H1 (cell line): ENCODE measurements at regions not wholly inside any gene's neighbourhood (a gene's known extent, or its start where the extent isn't known, plus 50 kb on each side); places are given as distances from the start of the nearest gene placed in this dataset.
A peak's percentile ranks its signal among the peaks of the same experiment; 100 is the strongest.

Source experiments
- CTCF ChIA-PET: fragments of 300-600 bp; sonication (Branson Sonifier 250); formaldehyde crosslinking; loops from one replicate; lab custom pipeline; 2021; ENCODE audit not compliant: partially characterized antibody; lab: Charles Lee
- POLR2A ChIA-PET: fragments of 300-600 bp; sonication (Branson Sonifier 250); formaldehyde crosslinking; loops from one replicate; lab custom pipeline; 2021; ENCODE audit warnings: inconsistent platforms; ENCODE audit not compliant: partially characterized antibody; lab: Charles Lee
- DNase-seq, 2 experiments: peaks; one replicate each; pipeline versions ENCODE4 v3.0.0 to v3.0.0-alpha.2; 2010 to 2022; ENCODE audit warnings: low spot score in 2 of 2, low read depth in 1 of 2, mixed read lengths in 1 of 2
- FAIRE-seq: peaks from 2 replicates; lab custom pipeline; 2011; peaks lifted over from hg19 to GRCh38; lab: Jason Lieb, UNC
- H2AFZ ChIP-seq: 2 replicates; pipeline ENCODE4 v1.8.1; 2012; ENCODE audit warnings: low read length, inconsistent platforms
- H2AK5ac ChIP-seq: 2 replicates; pipeline ENCODE4 v1.6.1; 2013; ENCODE audit warnings: low read depth, low read length
- H2BK120ac ChIP-seq: replicated peaks from 2 replicates; pipeline ENCODE3; 2013; ENCODE audit warnings: low read depth, low read length, inconsistent platforms
- H2BK12ac ChIP-seq: 2 replicates; pipeline ENCODE4 v1.6.1; 2013; ENCODE audit warnings: low read depth, low read length
- H2BK15ac ChIP-seq: 2 replicates; pipeline ENCODE4 v1.6.1; 2013; ENCODE audit warnings: low read length
- H2BK20ac ChIP-seq: 2 replicates; pipeline ENCODE4 v1.6.1; 2013; ENCODE audit warnings: low read length
- H2BK5ac ChIP-seq: 2 replicates; pipeline ENCODE4 v1.6.1; 2013; ENCODE audit warnings: low read depth, low read length
- H3K14ac ChIP-seq: 2 replicates; pipeline ENCODE4 v1.6.1; 2013; ENCODE audit warnings: inconsistent platforms; ENCODE audit not compliant: insufficient read length
- H3K18ac ChIP-seq: 2 replicates; pipeline ENCODE4 v1.6.1; 2013; ENCODE audit warnings: low read length; ENCODE audit errors: extremely low read depth
- H3K23ac ChIP-seq: 2 replicates; pipeline ENCODE4 v1.6.1; 2013; ENCODE audit warnings: inconsistent platforms; ENCODE audit not compliant: insufficient read length
- H3K23me2 ChIP-seq: 2 replicates; pipeline ENCODE4 v1.6.1; 2013; ENCODE audit warnings: low read depth, low read length
- H3K27ac ChIP-seq: 2 replicates; pipeline ENCODE4 v1.6.1; 2011; ENCODE audit warnings: low read depth, low read length, inconsistent platforms
- H3K27me3 ChIP-seq, 4 experiments: replicated peaks in 1 of 4; 1 replicate in 1 of 4; 2 replicates in 3 of 4; pipeline versions ENCODE4 v1.6.1 to v1.8.1; 2011 to 2013; ENCODE audit warnings: low read length in 3 of 4, mild to moderate bottlenecking in 3 of 4, inconsistent platforms in 2 of 4, mixed read lengths in 2 of 4, moderate library complexity in 1 of 4; ENCODE audit not compliant: control insufficient read depth in 3 of 4, insufficient read depth in 3 of 4; ENCODE audit errors: extremely low read depth in 1 of 4
- H3K36me3 ChIP-seq, 4 experiments: 2 replicates each; pipeline versions ENCODE4 v1.6.1 to v1.8.1; 2011 to 2013; ENCODE audit warnings: mild to moderate bottlenecking in 4 of 4, low read length in 3 of 4, moderate library complexity in 2 of 4, control low read depth in 1 of 4, inconsistent platforms in 1 of 4; ENCODE audit not compliant: insufficient read depth in 4 of 4, control insufficient read depth in 2 of 4
- H3K4ac ChIP-seq: replicated peaks from 2 replicates; pipeline ENCODE3; 2013; ENCODE audit warnings: low read length, low read depth, mixed read lengths, inconsistent platforms; ENCODE audit not compliant: insufficient read length
- H3K4me1 ChIP-seq, 4 experiments: replicated peaks in 1 of 4; 1 replicate in 1 of 4; 2 replicates in 3 of 4; pipeline versions ENCODE4 v1.6.1 to v1.8.1; 2011 to 2013; ENCODE audit warnings: low read length in 3 of 4, inconsistent platforms in 2 of 4, mixed read lengths in 1 of 4; ENCODE audit not compliant: insufficient read depth in 4 of 4, control insufficient read depth in 3 of 4
- H3K4me2 ChIP-seq, 2 experiments: 2 replicates each; pipeline versions ENCODE4 v1.6.1 to v1.8.1; 2011 to 2013; ENCODE audit warnings: low read depth in 2 of 2, low read length in 2 of 2, control low read depth in 1 of 2, inconsistent platforms in 1 of 2, mild to moderate bottlenecking in 1 of 2; ENCODE audit not compliant: insufficient read depth in 1 of 2
- H3K4me3 ChIP-seq, 4 experiments: fragments of 200-600, 300-600 bp in 1 of 4; sonication (generic), shearing (Covaris generic), sonication (Bioruptor Twin) in 1 of 4; 2 replicates each; pipeline versions ENCODE4 v1.5.1 to v1.8.1; 2011 to 2016; ENCODE audit warnings: low read length in 4 of 4, low read depth in 3 of 4, control low read depth in 2 of 4, inconsistent platforms in 2 of 4, mild to moderate bottlenecking in 2 of 4, mixed read lengths in 1 of 4, moderate library complexity in 1 of 4; ENCODE audit not compliant: insufficient read depth in 2 of 4; ENCODE audit errors: extremely low read depth in 1 of 4
- H3K56ac ChIP-seq: replicated peaks from 2 replicates; pipeline ENCODE3; 2013; ENCODE audit warnings: low read depth, mild to moderate bottlenecking, mixed read lengths, low read length, inconsistent platforms; ENCODE audit not compliant: insufficient read length
- H3K79me1 ChIP-seq: 2 replicates; pipeline ENCODE4 v1.6.1; 2013; ENCODE audit warnings: low read depth, low read length, control low read depth
- H3K79me2 ChIP-seq, 2 experiments: 2 replicates each; pipeline versions ENCODE4 v1.6.1 to v1.8.1; 2012 to 2013; ENCODE audit warnings: low read length in 2 of 2, mild to moderate bottlenecking in 2 of 2, inconsistent platforms in 1 of 2; ENCODE audit not compliant: insufficient read depth in 2 of 2, control insufficient read depth in 1 of 2
- H3K9ac ChIP-seq, 4 experiments: replicated peaks in 1 of 4; 1 replicate in 1 of 4; 2 replicates in 3 of 4; pipeline versions ENCODE4 v1.6.1 to v1.8.1; 2011 to 2013; ENCODE audit warnings: low read depth in 3 of 4, low read length in 3 of 4, control low read depth in 2 of 4, mild to moderate bottlenecking in 2 of 4, moderate library complexity in 2 of 4, inconsistent platforms in 1 of 4; ENCODE audit errors: extremely low read depth in 1 of 4
- H3K9me3 ChIP-seq, 2 experiments: 2 replicates each; pipeline versions ENCODE4 v1.6.1 to v1.8.1; 2012 to 2013; ENCODE audit warnings: mild to moderate bottlenecking in 2 of 2, moderate library complexity in 2 of 2, control low read depth in 1 of 2, inconsistent platforms in 1 of 2, low read depth in 1 of 2, low read length in 1 of 2, mixed read lengths in 1 of 2; ENCODE audit not compliant: insufficient read depth in 2 of 2
- H4K20me1 ChIP-seq, 2 experiments: replicated peaks in 1 of 2; 2 replicates each; pipeline versions ENCODE3 to v1.8.1; 2011 to 2013; ENCODE audit warnings: inconsistent platforms in 2 of 2, low read length in 2 of 2, mild to moderate bottlenecking in 1 of 2; ENCODE audit not compliant: insufficient read depth in 2 of 2, control insufficient read depth in 1 of 2
- H4K5ac ChIP-seq: 2 replicates; pipeline ENCODE4 v1.6.1; 2013; ENCODE audit warnings: low read length, low read depth, mixed read lengths, inconsistent platforms; ENCODE audit not compliant: insufficient read length
- H4K8ac ChIP-seq: 2 replicates; pipeline ENCODE4 v1.8.0; 2013; ENCODE audit warnings: mild to moderate bottlenecking, moderate library complexity, low read length, inconsistent platforms; ENCODE audit not compliant: insufficient read depth; ENCODE audit errors: extremely low read depth
- H4K91ac ChIP-seq: replicated peaks from 2 replicates; pipeline ENCODE3; 2013; ENCODE audit warnings: low read length, mixed read lengths, inconsistent platforms; ENCODE audit not compliant: insufficient read length
- JUND ChIP-seq: IDR thresholded peaks from 2 replicates; pipeline ENCODE4 v1.6.1; 2011; ENCODE audit warnings: mild to moderate bottlenecking, improper control_type of control experiment, low read length
- PHF8 ChIP-seq: fragments of 200-600 bp; sonication (generic); conservative IDR thresholded peaks from 2 replicates; pipeline ENCODE4 v1.7.1; 2012; ENCODE audit warnings: low read depth, mild to moderate bottlenecking, inconsistent platforms, low read length, moderate library complexity
- RAD21 ChIP-seq, 2 experiments: IDR thresholded peaks in 1 of 2; conservative IDR thresholded peaks in 1 of 2; 2 replicates each; pipeline ENCODE4 v1.6.1; 2011; ENCODE audit warnings: low read depth in 2 of 2, low read length in 2 of 2, improper control_type of control experiment in 1 of 2, inconsistent platforms in 1 of 2, mild to moderate bottlenecking in 1 of 2, moderate library complexity in 1 of 2
- WGBS, 2 experiments: shearing (Covaris generic) in 1 of 2; methylation state at CpG; one replicate each; pipeline versions ENCODE4 v1.1.6 to v1.1.7; 2013 to 2015; ENCODE audit warnings: low lambda C conversion rate in 2 of 2, mixed read lengths in 2 of 2, inconsistent platforms in 1 of 2, low coverage in 1 of 2, missing lambda C conversion rate in 1 of 2; ENCODE audit not compliant: insufficient replicate concordance in 2 of 2, insufficient coverage in 1 of 2, insufficient read length in 1 of 2; ENCODE audit errors: extremely low coverage in 1 of 2, missing lambda C conversion rate in 1 of 2; 5-methylcytosine and 5-hydroxymethylcytosine counted together

DNA sequence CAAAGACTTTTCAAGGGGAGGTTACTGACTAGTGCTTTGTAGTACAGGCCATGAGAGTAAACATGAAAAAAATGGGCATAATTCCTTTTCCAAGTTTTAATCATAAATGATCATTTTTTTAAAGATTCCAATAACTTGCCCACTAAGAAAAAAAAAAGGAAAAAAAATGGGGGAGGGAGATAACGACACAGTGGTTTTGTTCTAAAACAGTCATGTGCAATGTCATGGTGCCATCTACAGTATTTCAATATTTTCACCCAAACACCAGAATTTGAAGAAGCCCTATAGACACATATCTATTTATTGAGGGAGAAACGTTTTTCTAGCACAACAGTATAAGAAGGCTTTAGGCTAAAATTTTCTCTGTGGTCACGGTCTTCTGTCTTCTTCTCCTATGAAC lies 250.2 kb downstream of the LTN1 start:
- no peak overlapping the region for H3K27ac ChIP-seq
- no peaks in the 10 kb centered on the region for H3K9me3 ChIP-seq
- CTCF ChIA-PET, result interaction anchor here (1.0 to 2.3 kb wide), 3 partner anchors 226 to 403 kb away, joined by 3 to 11 read pairs (median 6); no protein-coding TSS in a partner anchor
- no peak overlapping the region for H2BK12ac ChIP-seq
- no peaks in the 10 kb centered on the region; a peak in 1 of 8 replicates for H3K36me3 ChIP-seq
- no peak overlapping the region for H3K4ac ChIP-seq
- H3K4me1 ChIP-seq, result peaks cover 0 to 7% (median 3%) of the 10 kb centered on the region in 4 experiments; a peak in 4 of 7 replicates
- H4K20me1 ChIP-seq, result peaks cover 0 to 2% of the 10 kb centered on the region in 2 experiments
- no peaks in the 10 kb centered on the region for H3K27me3 ChIP-seq
- 82% methylated on average over 3 of the region's 3 CpGs; no CpG with 5 or more reads in 1 of the 2 experiments for WGBS, 2 experiments
- no peaks in the 10 kb centered on the region for H3K79me1 ChIP-seq
- H3K9ac ChIP-seq, result no peak overlapping the region
- H3K23me2 ChIP-seq, result no peaks in the 10 kb centered on the region
- H2AFZ ChIP-seq, result no peak overlapping the region
- H2BK5ac ChIP-seq, result no peak overlapping the region
- TF ChIP-seq JUND (no peak), PHF8 (no peak), RAD21 (IDR thresholded peaks at IDR 0.05 in 1 of 2, conservative IDR thresholded peaks at IDR 0.05 in 1 of 2; ENCODE audit: low read depth in 2 of 2, low read length in 2 of 2) (peak; percentile 29 to 31; a peak in 3 of 4 replicates)
- TF ChIP-seq, all 59 proteins: peak for 1
- no peak overlapping the region for H3K4me3 ChIP-seq
- no peak overlapping the region for H2AK5ac ChIP-seq
- DNase-seq, result no peak
- no peak for FAIRE-seq
- H3K56ac ChIP-seq, result no peak overlapping the region
- H4K8ac ChIP-seq, result no peak overlapping the region
- no peak overlapping the region for H2BK120ac ChIP-seq
- H4K91ac ChIP-seq, result no peak overlapping the region
- no peak overlapping the region for H4K5ac ChIP-seq
- POLR2A ChIA-PET, result interaction anchor here (0.6 kb wide), 1 partner anchor 1895 kb away, joined by 3 read pairs; no protein-coding TSS in a partner anchor
- H3K4me2 ChIP-seq, result no peak overlapping the region
- no peak overlapping the region for H3K18ac ChIP-seq
- no peak overlapping the region for H3K23ac ChIP-seq
- H3K79me2 ChIP-seq, result no peaks in the 10 kb centered on the region
- no peak overlapping the region for H3K14ac ChIP-seq
- H2BK15ac ChIP-seq, result no peak overlapping the region
- no peak overlapping the region for H2BK20ac ChIP-seq
